ENCODE measurements at regions not wholly inside any gene's neighbourhood (a gene's known extent, or its start where the extent isn't known, plus 50 kb on each side); places are given as distances from the start of the nearest gene placed in this dataset.
"Not testable (repeated sequence)": the region's sequence is repeated elsewhere in the genome, so short reads cannot be mapped to it uniquely, and the experiment has no call there.

GRCh38 chr7:153409567-153410342 lies 642.4 kb upstream of the DPP6 start:
- TF ChIP-seq CTCF (conservative IDR thresholded peaks at IDR 0.05; ENCODE audit: low read length); EZH2phosphoT487 (IDR thresholded peaks at IDR 0.05; ENCODE audit: borderline replicate concordance, low read depth, low read length): not testable (repeated sequence)
